ENCODE measurements at regions not wholly inside any gene's neighbourhood (a gene's known extent, or its start where the extent isn't known, plus 50 kb on each side); places are given as distances from the start of the nearest gene placed in this dataset.
A peak's percentile ranks its signal among the peaks of the same experiment; 100 is the strongest.
"Not testable (repeated sequence)": the region's sequence is repeated elsewhere in the genome, so short reads cannot be mapped to it uniquely, and the experiment has no call there.

DNA sequence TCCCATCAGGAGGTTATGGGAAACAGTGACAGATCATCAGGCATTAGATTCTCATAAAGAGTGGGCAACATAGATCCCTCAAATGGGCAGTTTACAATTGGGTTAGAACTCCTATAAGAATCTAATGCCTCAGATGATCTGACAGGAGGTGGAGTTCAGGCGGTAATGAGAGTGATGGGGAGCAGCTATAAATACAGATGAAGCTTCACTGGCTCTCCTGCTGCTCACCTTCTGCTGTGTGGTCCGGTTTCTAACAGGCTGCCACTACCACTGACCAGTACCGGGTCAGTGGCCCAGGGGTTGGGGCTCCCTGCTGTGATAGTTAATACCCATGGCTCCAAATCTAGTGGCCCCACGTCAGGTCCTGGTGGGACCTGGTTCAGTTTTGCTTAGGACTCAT lies 135.7 kb downstream of the OR2B2 start:
- TF ChIP-seq FOXS1 (CRISPR knock-in tag; IDR thresholded peaks at IDR 0.05) (no peak), EHF (CRISPR knock-in tag; IDR thresholded peaks at IDR 0.05) (no peak), TFCP2L1 (CRISPR knock-in tag; IDR thresholded peaks at IDR 0.05) (no peak), TP53 (CRISPR knock-in tag; IDR thresholded peaks at IDR 0.05) (no peak), HOXA7 (CRISPR knock-in tag; IDR thresholded peaks at IDR 0.05) (no peak), NFE2L2 (conservative IDR thresholded peaks at IDR 0.05; ENCODE audit: low read length) (no peak), CBX8 (IDR thresholded peaks at IDR 0.05) (no peak), BHLHE40 (IDR thresholded peaks at IDR 0.05; ENCODE audit: low read depth, low read length) (no peak), PHF8 (IDR thresholded peaks at IDR 0.05; ENCODE audit: borderline replicate concordance, low read depth) (no peak), NPAS2 (CRISPR knock-in tag; IDR thresholded peaks at IDR 0.05; ENCODE audit: borderline replicate concordance) (no peak), RFX5 (IDR thresholded peaks at IDR 0.05) (no peak), EP300 (IDR thresholded peaks at IDR 0.05) (no peak), ZSCAN20 (CRISPR knock-in tag; IDR thresholded peaks at IDR 0.05) (no peak)
- TF ChIP-seq, protein P1, sequence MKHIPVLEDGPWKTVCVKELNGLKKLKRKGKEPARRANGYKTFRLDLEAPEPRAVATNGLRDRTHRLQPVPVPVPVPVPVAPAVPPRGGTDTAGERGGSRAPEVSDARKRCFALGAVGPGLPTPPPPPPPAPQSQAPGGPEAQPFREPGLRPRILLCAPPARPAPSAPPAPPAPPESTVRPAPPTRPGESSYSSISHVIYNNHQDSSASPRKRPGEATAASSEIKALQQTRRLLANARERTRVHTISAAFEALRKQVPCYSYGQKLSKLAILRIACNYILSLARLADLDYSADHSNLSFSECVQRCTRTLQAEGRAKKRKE (CRISPR knock-in tag; IDR thresholded peaks at IDR 0.05; ENCODE audit: low read depth): no peak
- TF ChIP-seq, protein P2, sequence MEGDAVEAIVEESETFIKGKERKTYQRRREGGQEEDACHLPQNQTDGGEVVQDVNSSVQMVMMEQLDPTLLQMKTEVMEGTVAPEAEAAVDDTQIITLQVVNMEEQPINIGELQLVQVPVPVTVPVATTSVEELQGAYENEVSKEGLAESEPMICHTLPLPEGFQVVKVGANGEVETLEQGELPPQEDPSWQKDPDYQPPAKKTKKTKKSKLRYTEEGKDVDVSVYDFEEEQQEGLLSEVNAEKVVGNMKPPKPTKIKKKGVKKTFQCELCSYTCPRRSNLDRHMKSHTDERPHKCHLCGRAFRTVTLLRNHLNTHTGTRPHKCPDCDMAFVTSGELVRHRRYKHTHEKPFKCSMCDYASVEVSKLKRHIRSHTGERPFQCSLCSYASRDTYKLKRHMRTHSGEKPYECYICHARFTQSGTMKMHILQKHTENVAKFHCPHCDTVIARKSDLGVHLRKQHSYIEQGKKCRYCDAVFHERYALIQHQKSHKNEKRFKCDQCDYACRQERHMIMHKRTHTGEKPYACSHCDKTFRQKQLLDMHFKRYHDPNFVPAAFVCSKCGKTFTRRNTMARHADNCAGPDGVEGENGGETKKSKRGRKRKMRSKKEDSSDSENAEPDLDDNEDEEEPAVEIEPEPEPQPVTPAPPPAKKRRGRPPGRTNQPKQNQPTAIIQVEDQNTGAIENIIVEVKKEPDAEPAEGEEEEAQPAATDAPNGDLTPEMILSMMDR (IDR thresholded peaks at IDR 0.05): no peak
- TF ChIP-seq, protein P3, sequence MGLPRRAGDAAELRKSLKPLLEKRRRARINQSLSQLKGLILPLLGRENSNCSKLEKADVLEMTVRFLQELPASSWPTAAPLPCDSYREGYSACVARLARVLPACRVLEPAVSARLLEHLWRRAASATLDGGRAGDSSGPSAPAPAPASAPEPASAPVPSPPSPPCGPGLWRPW (IDR thresholded peaks at IDR 0.05): no peak
- TF ChIP-seq, protein P4, sequence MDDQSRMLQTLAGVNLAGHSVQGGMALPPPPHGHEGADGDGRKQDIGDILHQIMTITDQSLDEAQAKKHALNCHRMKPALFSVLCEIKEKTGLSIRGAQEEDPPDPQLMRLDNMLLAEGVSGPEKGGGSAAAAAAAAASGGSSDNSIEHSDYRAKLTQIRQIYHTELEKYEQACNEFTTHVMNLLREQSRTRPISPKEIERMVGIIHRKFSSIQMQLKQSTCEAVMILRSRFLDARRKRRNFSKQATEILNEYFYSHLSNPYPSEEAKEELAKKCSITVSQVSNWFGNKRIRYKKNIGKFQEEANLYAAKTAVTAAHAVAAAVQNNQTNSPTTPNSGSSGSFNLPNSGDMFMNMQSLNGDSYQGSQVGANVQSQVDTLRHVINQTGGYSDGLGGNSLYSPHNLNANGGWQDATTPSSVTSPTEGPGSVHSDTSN (IDR thresholded peaks at IDR 0.05): no peak
- TF ChIP-seq, protein P5, sequence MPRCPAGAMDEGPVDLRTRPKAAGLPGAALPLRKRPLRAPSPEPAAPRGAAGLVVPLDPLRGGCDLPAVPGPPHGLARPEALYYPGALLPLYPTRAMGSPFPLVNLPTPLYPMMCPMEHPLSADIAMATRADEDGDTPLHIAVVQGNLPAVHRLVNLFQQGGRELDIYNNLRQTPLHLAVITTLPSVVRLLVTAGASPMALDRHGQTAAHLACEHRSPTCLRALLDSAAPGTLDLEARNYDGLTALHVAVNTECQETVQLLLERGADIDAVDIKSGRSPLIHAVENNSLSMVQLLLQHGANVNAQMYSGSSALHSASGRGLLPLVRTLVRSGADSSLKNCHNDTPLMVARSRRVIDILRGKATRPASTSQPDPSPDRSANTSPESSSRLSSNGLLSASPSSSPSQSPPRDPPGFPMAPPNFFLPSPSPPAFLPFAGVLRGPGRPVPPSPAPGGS (IDR thresholded peaks at IDR 0.05): no peak
- Histone ChIP-seq H3K27ac (no peak overlapping the region), H3K4me2 (peak overlapping the region; percentile 84), H3K9me3 (no peaks in the 10 kb centered on the region), H3K4me3 (no peak overlapping the region), H3K4me1 (peaks cover 13% of the 10 kb centered on the region; the same call in 2 of the 3 replicates)
- CTCF ChIA-PET: interaction anchor here (0.7 to 0.8 kb wide), 2 partner anchors 12 to 214 kb away, joined by 3 to 5 read pairs; no protein-coding TSS in a partner anchor
- DNase-seq (ENCODE audit: low read depth in 1 of 2, low spot score in 1 of 2) (no peak), ATAC-seq (no peak), FAIRE-seq (no peak)
- WGBS (ENCODE audit: missing lambda C conversion rate): 80% methylated on average over 4 of the region's 4 CpGs
- POLR2A ChIA-PET: interaction anchor here (1.4 kb wide), 1 partner anchor 33 kb away, joined by 3 read pairs; a partner anchor contains a TSS

DNA sequence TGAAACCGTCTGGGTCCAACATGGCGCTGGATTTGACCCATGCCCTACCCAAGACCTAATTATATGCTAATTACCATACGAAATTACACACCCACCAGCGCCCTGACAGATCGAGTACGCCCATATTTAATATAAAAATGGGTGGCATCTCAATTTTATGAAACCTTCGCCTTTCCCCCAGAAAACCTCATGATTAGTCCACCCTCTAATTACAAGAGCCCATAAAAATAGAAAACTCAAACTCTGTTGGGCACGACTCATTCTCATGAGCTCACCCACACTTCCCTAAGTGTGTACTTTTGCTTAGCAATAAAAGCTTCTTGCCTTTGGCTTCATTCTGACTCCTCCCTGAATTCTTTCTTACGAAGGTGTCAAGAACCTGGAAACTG lies 136.4 kb downstream of the OR2B2 start:
- CTCF ChIA-PET: no interaction called here

DNA sequence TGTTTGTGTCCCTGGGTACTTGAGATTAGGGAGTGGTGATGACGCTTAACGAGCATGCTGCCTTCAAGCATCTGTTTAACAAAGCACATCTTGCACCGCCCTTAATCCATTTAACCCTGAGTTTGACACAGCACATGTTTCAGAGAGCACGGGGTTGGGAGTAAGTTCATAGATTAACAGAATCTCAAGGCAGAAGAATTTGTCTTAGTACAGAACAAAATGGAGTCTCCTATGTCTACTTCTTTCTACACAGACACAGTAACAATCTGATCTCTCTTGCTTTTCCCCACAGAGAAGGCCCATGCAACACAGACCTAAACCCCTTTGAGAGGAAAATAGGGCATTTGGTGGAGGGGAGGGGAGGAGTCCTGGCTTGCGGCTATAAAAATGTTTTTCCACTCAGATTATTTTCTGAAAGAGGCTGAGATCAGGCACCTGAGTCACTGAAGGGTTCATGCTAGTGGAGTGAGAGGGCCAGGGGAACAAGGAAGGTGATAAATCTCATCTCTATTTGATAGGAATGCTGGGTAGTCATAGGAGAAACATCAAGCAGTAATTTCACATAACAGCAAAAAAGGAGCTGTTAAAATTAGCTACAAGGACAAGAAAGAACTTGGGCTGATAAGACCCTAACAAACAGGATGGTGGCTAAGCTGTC lies 136.9 kb downstream of the OR2B2 start:
- CTCF ChIA-PET; DNase-seq (ENCODE audit: low read depth in 1 of 2, low spot score in 1 of 2); ATAC-seq; H3K4me3 ChIP-seq; H3K4me2 ChIP-seq; FAIRE-seq; H3K27ac ChIP-seq; H3K9me3 ChIP-seq: not testable (repeated sequence)
- POLR2A ChIA-PET: interaction anchor here (1.4 kb wide), 1 partner anchor 34 kb away, joined by 3 read pairs; a partner anchor contains a TSS
- WGBS (ENCODE audit: missing lambda C conversion rate): 69% methylated on average over 3 of the region's 5 CpGs
- H3K4me1 ChIP-seq: peaks cover 13% of the 10 kb centered on the region; the same call in 2 of the 3 replicates

More for the DNA sequence above, 136.4 kb downstream of the OR2B2 start:
- TF ChIP-seq RARB (CRISPR knock-in tag; IDR thresholded peaks at IDR 0.05) (no peak), MAZ (IDR thresholded peaks at IDR 0.05; ENCODE audit: borderline replicate concordance, low read depth, low read length) (no peak), RCOR1 (IDR thresholded peaks at IDR 0.05; ENCODE audit: low read depth, low read length) (no peak), CEBPB (IDR thresholded peaks at IDR 0.05) (no peak)
- ATAC-seq: no peak
- peaks cover 13% of the 10 kb centered on the region; the same call in 2 of the 3 replicates for H3K4me1 ChIP-seq
- no peak overlapping the region for H3K4me3 ChIP-seq
- H3K9me3 ChIP-seq: no peaks in the 10 kb centered on the region
- no peak overlapping the region for H3K27ac ChIP-seq
- no peak for FAIRE-seq
- no peak for DNase-seq (ENCODE audit: low read depth in 1 of 2, low spot score in 1 of 2)
- no peak overlapping the region for H3K4me2 ChIP-seq
- 75% methylated on average over 9 of the region's 9 CpGs for WGBS (ENCODE audit: missing lambda C conversion rate)
- POLR2A ChIA-PET: interaction anchor here (1.4 kb wide), 1 partner anchor 34 kb away, joined by 3 read pairs; a partner anchor contains a TSS

DNA sequence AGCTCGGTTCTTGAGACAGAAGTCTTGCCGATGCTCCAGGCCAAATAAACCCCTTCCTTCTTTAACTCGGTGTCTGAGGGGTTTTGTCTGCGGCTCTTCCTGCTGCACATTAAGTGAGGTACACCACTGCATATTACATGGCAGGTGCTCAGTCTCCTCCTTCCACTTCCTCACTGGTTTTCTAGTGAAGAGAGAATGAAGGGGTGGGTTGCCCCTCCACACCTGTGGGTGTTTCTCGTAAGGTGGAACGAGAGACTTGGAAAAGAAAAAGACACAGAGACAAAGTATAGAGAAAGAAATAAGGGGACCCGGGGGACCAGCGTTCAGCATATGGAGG lies 138.0 kb downstream of the OR2B2 start:
- 89% methylated on average over 7 of the region's 8 CpGs for WGBS (ENCODE audit: missing lambda C conversion rate)
- Histone ChIP-seq H3K27ac (peak overlapping the region in 1 of 2 experiments; percentile 63; a peak in 1 of 6 replicates), H3K4me2 (peak overlapping the region; percentile 55; the same call in 2 of the 3 replicates), H3K4me1 (peaks cover 13% of the 10 kb centered on the region; the same call in 2 of the 3 replicates)
- POLR2A ChIA-PET; H3K4me3 ChIP-seq; FAIRE-seq; ATAC-seq; DNase-seq (ENCODE audit: low read depth in 1 of 2, low spot score in 1 of 2); H3K9me3 ChIP-seq: not testable (repeated sequence)
- CTCF ChIA-PET: interaction anchor here (3.5 kb wide), 1 partner anchor 13 kb away, joined by 45 read pairs; no protein-coding TSS in a partner anchor
